ENCODE measurements at regions not wholly inside any gene's neighbourhood (a gene's known extent, or its start where the extent isn't known, plus 50 kb on each side); places are given as distances from the start of the nearest gene placed in this dataset.

DNA sequence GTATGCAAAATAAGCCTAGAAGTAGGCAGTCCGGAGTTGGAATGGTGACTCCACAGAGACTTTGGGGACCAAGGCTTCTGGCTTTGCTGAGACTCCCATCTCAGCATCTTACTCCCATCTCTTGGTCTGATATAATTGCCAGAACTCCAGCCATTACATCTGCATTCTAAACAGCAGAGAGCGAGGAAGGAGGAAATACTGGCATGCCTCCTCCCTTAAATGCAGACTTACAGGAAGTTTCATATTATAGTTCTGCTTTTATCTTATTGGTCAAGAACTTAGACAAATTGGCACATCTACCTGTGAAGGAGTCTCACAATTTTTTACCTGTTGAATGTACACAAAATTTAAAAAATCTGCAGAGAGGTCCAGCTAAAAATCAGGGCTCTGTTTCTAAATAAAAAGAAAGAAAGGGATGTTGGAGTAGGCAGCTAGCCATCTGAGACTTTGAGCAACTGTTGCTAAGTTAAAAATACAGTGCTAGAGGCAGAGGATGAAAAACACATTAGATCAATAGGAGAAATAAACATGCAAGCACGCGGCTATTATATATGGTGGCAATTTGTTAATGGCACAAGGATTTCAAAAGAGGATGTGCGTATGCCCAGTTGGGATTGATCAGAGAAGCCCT, 209.9 kb upstream of the HMGA2 start:
- ChIA-PET POLR2A (no interaction called here), CTCF (no interaction called here)
- Histone ChIP-seq H3K36me3 (ENCODE audit: control insufficient read depth, insufficient read depth, low read length) (no peaks in the 10 kb centered on the region), H3K27me3 (ENCODE audit: control insufficient read depth, insufficient read depth, low read length) (no peaks in the 10 kb centered on the region), H3K4me3 (ENCODE audit: low read depth, low read length) (no peak overlapping the region)
- TF ChIP-seq, protein P1, sequence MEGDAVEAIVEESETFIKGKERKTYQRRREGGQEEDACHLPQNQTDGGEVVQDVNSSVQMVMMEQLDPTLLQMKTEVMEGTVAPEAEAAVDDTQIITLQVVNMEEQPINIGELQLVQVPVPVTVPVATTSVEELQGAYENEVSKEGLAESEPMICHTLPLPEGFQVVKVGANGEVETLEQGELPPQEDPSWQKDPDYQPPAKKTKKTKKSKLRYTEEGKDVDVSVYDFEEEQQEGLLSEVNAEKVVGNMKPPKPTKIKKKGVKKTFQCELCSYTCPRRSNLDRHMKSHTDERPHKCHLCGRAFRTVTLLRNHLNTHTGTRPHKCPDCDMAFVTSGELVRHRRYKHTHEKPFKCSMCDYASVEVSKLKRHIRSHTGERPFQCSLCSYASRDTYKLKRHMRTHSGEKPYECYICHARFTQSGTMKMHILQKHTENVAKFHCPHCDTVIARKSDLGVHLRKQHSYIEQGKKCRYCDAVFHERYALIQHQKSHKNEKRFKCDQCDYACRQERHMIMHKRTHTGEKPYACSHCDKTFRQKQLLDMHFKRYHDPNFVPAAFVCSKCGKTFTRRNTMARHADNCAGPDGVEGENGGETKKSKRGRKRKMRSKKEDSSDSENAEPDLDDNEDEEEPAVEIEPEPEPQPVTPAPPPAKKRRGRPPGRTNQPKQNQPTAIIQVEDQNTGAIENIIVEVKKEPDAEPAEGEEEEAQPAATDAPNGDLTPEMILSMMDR (IDR thresholded peaks at IDR 0.05; ENCODE audit: insufficient read depth, low read depth, low read length) = no peak
- DNase-seq (ENCODE audit: low read depth) = no peak

DNA sequence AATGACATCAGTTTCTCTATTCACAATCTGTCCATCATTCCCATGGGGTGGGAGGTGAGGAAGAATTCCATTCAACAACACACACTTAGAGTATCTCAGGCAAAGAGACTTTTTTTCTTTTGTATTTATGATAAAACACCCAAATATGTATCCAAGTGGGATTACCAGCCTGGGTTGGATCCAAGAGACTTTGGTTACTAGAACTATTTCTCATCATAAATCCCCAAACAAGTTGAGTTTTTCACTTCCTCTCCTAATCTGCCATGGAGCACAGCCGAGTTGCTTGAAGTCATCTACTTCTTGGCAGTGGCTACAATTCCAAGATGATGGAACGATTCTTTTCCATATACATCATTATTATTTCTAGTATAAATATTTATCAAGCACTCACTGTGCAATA, 209.2 kb upstream of the HMGA2 start:
- CTCF ChIA-PET = no interaction called here
- H3K27me3 ChIP-seq (ENCODE audit: control insufficient read depth, insufficient read depth, low read length) = no peaks in the 10 kb centered on the region
- no peaks in the 10 kb centered on the region for H3K36me3 ChIP-seq (ENCODE audit: control insufficient read depth, insufficient read depth, low read length)
- no peak overlapping the region for H3K4me3 ChIP-seq (ENCODE audit: low read depth, low read length)
- POLR2A ChIA-PET = no interaction called here
- peak; percentile 59 for DNase-seq (ENCODE audit: low read depth)
- TF ChIP-seq, protein P1 (IDR thresholded peaks at IDR 0.05; ENCODE audit: insufficient read depth, low read depth, low read length) = no peak

GRCh38 chr12:65616022-65616421, 208.3 kb upstream of the HMGA2 start:
- Histone ChIP-seq H3K36me3 (ENCODE audit: control insufficient read depth, insufficient read depth, low read length) (no peaks in the 10 kb centered on the region), H3K4me3 (ENCODE audit: low read depth, low read length) (no peak overlapping the region), H3K27me3 (ENCODE audit: control insufficient read depth, insufficient read depth, low read length) (no peaks in the 10 kb centered on the region)
- no peak for DNase-seq (ENCODE audit: low read depth)
- ChIA-PET CTCF (no interaction called here), POLR2A (no interaction called here)
- TF ChIP-seq, protein P1 (IDR thresholded peaks at IDR 0.05; ENCODE audit: insufficient read depth, low read depth, low read length) = no peak

DNA sequence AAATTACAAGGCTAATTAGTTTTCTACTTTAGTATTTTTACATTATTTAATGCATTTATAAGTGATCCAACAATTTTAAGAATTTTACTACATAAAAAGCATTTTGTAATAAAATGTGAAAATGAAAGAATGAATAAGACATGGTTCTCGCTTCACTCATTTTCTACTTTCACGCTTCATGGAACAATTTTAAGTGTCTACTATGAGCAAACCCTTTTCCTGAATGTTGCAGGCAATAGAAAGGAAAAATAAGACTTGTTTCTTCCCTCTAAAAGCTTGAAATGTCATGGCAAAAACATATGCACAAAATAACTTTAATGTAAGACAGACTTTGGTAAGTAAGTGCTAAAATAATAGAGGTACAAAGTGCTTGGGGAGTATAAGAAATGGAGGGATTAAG, 205.7 kb upstream of the HMGA2 start:
- ChIA-PET POLR2A (no interaction called here), CTCF (interaction anchor here (0.8 kb wide), 1 partner anchor 16 kb away, joined by 3 read pairs; no protein-coding TSS in a partner anchor)
- Histone ChIP-seq H3K4me3 (ENCODE audit: low read depth, low read length) (no peak overlapping the region), H3K27me3 (ENCODE audit: control insufficient read depth, insufficient read depth, low read length) (no peaks in the 10 kb centered on the region), H3K36me3 (ENCODE audit: control insufficient read depth, insufficient read depth, low read length) (no peaks in the 10 kb centered on the region)
- no peak for DNase-seq (ENCODE audit: low read depth)
- TF ChIP-seq, protein P1 (IDR thresholded peaks at IDR 0.05; ENCODE audit: insufficient read depth, low read depth, low read length) = no peak

DNA sequence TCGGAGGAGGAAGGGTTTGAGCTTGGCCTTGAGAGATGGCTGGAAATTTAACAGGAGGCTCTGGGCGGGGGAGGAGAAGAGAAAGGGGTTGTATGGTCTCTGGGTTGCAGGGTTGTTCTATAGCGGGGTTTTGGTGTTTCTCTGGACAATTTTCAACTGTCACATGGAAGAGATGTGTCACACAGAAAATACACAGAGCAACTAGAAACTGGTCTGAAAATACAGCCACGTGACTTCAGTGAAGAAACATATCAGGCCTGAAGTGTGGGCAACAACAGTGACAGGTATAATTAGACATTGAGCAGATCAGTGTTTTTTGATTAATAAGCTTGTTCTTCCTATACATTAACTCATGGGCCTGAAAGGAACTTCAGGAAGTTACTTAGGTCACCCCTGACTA, 205.3 kb upstream of the HMGA2 start:
- CTCF ChIA-PET = interaction anchor here (0.8 kb wide), 1 partner anchor 16 kb away, joined by 3 read pairs; no protein-coding TSS in a partner anchor
- H3K4me3 ChIP-seq (ENCODE audit: low read depth, low read length) = no peak overlapping the region
- TF ChIP-seq, protein P1 (IDR thresholded peaks at IDR 0.05; ENCODE audit: insufficient read depth, low read depth, low read length) = no peak
- H3K27me3 ChIP-seq (ENCODE audit: control insufficient read depth, insufficient read depth, low read length) = no peaks in the 10 kb centered on the region
- POLR2A ChIA-PET = no interaction called here
- H3K36me3 ChIP-seq (ENCODE audit: control insufficient read depth, insufficient read depth, low read length) = no peaks in the 10 kb centered on the region
- no peak for DNase-seq (ENCODE audit: low read depth)

All from BJ (cell line).